ENCODE measurements at regions not wholly inside any gene's neighbourhood (a gene's known extent, or its start where the extent isn't known, plus 50 kb on each side); places are given as distances from the start of the nearest gene placed in this dataset.

DNA sequence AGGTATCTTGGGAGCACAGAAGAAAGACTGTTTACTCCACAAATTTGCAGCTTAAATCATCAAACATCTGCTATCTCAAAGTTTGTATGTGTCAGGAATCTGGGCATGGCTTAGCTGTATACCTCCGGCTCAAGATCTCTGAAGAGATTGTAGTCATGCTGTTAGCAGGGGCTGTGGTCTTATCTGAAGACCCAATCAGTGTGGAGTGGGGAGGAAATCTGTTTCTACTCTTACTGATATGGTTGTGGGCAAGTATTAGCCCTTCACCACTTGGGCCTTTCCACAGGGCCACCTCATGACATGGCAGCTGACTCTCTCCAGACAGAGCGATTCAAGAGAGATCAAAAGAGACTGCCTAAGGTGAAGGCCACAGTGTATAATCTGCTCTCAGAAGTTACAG is 438.7 kb downstream of the KIF2B start:
- TF ChIP-seq, protein P1, sequence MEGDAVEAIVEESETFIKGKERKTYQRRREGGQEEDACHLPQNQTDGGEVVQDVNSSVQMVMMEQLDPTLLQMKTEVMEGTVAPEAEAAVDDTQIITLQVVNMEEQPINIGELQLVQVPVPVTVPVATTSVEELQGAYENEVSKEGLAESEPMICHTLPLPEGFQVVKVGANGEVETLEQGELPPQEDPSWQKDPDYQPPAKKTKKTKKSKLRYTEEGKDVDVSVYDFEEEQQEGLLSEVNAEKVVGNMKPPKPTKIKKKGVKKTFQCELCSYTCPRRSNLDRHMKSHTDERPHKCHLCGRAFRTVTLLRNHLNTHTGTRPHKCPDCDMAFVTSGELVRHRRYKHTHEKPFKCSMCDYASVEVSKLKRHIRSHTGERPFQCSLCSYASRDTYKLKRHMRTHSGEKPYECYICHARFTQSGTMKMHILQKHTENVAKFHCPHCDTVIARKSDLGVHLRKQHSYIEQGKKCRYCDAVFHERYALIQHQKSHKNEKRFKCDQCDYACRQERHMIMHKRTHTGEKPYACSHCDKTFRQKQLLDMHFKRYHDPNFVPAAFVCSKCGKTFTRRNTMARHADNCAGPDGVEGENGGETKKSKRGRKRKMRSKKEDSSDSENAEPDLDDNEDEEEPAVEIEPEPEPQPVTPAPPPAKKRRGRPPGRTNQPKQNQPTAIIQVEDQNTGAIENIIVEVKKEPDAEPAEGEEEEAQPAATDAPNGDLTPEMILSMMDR (IDR thresholded peaks at IDR 0.05), result no peak
- no peak for TF ChIP-seq POLR2A (IDR thresholded peaks at IDR 0.05)
